ENCODE measurements at regions not wholly inside any gene's neighbourhood (a gene's known extent, or its start where the extent isn't known, plus 50 kb on each side); places are given as distances from the start of the nearest gene placed in this dataset.
"Not testable (repeated sequence)": the region's sequence is repeated elsewhere in the genome, so short reads cannot be mapped to it uniquely, and the experiment has no call there.

GRCh38 chr19:28116379-28116778 is 1096.6 kb downstream of the UQCRFS1 start:
- H3K27ac ChIP-seq (ENCODE audit: control insufficient read depth, insufficient read depth); intact Hi-C loops (cut with micrococcal nuclease; ENCODE audit: unreplicated experiment); H2AFZ ChIP-seq (ENCODE audit: control insufficient read depth, low read depth, low read length); in situ Hi-C loops (cut with MboI); H4K20me1 ChIP-seq (ENCODE audit: control insufficient read depth, insufficient read depth); H3K9me3 ChIP-seq (replicated peaks; ENCODE audit: control insufficient read depth, insufficient read depth, low read length); BruUV-seq (replicated peaks); H3K9ac ChIP-seq (ENCODE audit: control insufficient read depth, insufficient read depth, low read length); ATAC-seq; DNase-seq (ENCODE audit: low read depth, low spot score); H3K4me3 ChIP-seq; H3K79me2 ChIP-seq (ENCODE audit: control insufficient read depth, insufficient read depth, low read length); H3K36me3 ChIP-seq (ENCODE audit: control insufficient read depth in 2 of 2, insufficient read depth in 2 of 2, low read length in 1 of 2); H3K27me3 ChIP-seq (replicated peaks in 1 of 2; ENCODE audit: control insufficient read depth in 2 of 2, insufficient read depth in 2 of 2, low read length in 1 of 2); POLR2A ChIA-PET; FAIRE-seq; H3K4me1 ChIP-seq (ENCODE audit: control insufficient read depth, insufficient read depth, low read length); H3K4me2 ChIP-seq (ENCODE audit: control insufficient read depth, insufficient read depth): not testable (repeated sequence)
- CTCF ChIA-PET = interaction anchor here (1.6 kb wide), 1 partner anchor 35 kb away, joined by 4 read pairs; no protein-coding TSS in a partner anchor
- RAD21 ChIA-PET (ENCODE audit: unreplicated experiment) = interaction anchor here (1.5 to 2.3 kb wide), 2 partner anchors 10 to 40 kb away, joined by 4 to 11 read pairs; no protein-coding TSS in a partner anchor
- 50% methylated on average over 3 of the region's 4 CpGs for WGBS (ENCODE audit: insufficient coverage, insufficient replicate concordance, low lambda C conversion rate, missing lambda C conversion rate)
- SMC1A ChIA-PET (ENCODE audit: uncharacterized antibody, unreplicated experiment) = interaction anchor here (0.6 to 1.8 kb wide), 5 partner anchors 10 to 40 kb away, joined by 3 to 7 read pairs (median 3); no protein-coding TSS in a partner anchor

- no peaks in the 10 kb centered on the region for H4K20me1 ChIP-seq (ENCODE audit: control insufficient read depth, insufficient read depth)
- no peaks in the 10 kb centered on the region; the same call in 2 of the 3 replicates for H3K9me3 ChIP-seq (replicated peaks; ENCODE audit: control insufficient read depth, insufficient read depth, low read length)
- in situ Hi-C loops (cut with MboI) = no loop called here
- H3K9ac ChIP-seq (ENCODE audit: control insufficient read depth, insufficient read depth, low read length) = no peak overlapping the region
- CTCF ChIA-PET = interaction anchor here (1.2 kb wide), 1 partner anchor 28 kb away, joined by 3 read pairs; no protein-coding TSS in a partner anchor
- POLR2A ChIA-PET = no interaction called here
- intact Hi-C loops (cut with micrococcal nuclease; ENCODE audit: unreplicated experiment) = no loop called here
- FAIRE-seq (no peak), DNase-seq (ENCODE audit: low read depth, low spot score) (no peak), ATAC-seq (no peak)
- no peak overlapping the region for H2AFZ ChIP-seq (ENCODE audit: control insufficient read depth, low read depth, low read length)
- SMC1A ChIA-PET (ENCODE audit: uncharacterized antibody, unreplicated experiment) = no interaction called here
- H3K79me2 ChIP-seq (ENCODE audit: control insufficient read depth, insufficient read depth, low read length) = no peaks in the 10 kb centered on the region
- BruUV-seq (replicated peaks) = no TSS peak
- H3K4me1 ChIP-seq (ENCODE audit: control insufficient read depth, insufficient read depth, low read length) = no peaks in the 10 kb centered on the region
- RAD21 ChIA-PET (ENCODE audit: unreplicated experiment) = no interaction called here
- H3K36me3 ChIP-seq (ENCODE audit: control insufficient read depth in 2 of 2, insufficient read depth in 2 of 2, low read length in 1 of 2) = no peaks in the 10 kb centered on the region
- no peak overlapping the region for H3K4me2 ChIP-seq (ENCODE audit: control insufficient read depth, insufficient read depth)
- H3K4me3 ChIP-seq = no peak overlapping the region
- WGBS (ENCODE audit: insufficient coverage, insufficient replicate concordance, low lambda C conversion rate, missing lambda C conversion rate) = 29% methylated on average over 3 of the region's 3 CpGs
- H3K27me3 ChIP-seq (replicated peaks in 1 of 2; ENCODE audit: control insufficient read depth in 2 of 2, insufficient read depth in 2 of 2, low read length in 1 of 2) = no peaks in the 10 kb centered on the region
- no peak overlapping the region for H3K27ac ChIP-seq (ENCODE audit: control insufficient read depth, insufficient read depth)
- TF ChIP-seq, protein P1, sequence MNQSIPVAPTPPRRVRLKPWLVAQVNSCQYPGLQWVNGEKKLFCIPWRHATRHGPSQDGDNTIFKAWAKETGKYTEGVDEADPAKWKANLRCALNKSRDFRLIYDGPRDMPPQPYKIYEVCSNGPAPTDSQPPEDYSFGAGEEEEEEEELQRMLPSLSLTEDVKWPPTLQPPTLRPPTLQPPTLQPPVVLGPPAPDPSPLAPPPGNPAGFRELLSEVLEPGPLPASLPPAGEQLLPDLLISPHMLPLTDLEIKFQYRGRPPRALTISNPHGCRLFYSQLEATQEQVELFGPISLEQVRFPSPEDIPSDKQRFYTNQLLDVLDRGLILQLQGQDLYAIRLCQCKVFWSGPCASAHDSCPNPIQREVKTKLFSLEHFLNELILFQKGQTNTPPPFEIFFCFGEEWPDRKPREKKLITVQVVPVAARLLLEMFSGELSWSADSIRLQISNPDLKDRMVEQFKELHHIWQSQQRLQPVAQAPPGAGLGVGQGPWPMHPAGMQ (IDR thresholded peaks at IDR 0.05; ENCODE audit: borderline replicate concordance) = no peak
- TF ChIP-seq SMAD5 (IDR thresholded peaks at IDR 0.05; ENCODE audit: low read depth) (no peak), PKNOX1 (IDR thresholded peaks at IDR 0.05) (no peak), ZBTB11 (CRISPR knock-in tag; IDR thresholded peaks at IDR 0.05) (no peak), CEBPZ (IDR thresholded peaks at IDR 0.05; ENCODE audit: low read depth, low read length) (no peak), HDGF (IDR thresholded peaks at IDR 0.05) (no peak), POLR2A (IDR thresholded peaks at IDR 0.05; ENCODE audit: low read depth, low read length) (no peak), PAX8 (IDR thresholded peaks at IDR 0.05) (no peak)
These were observed 1109.0 kb downstream of the UQCRFS1 start for GRCh38 chr19:28103921-28104320.
